GM18511 (cell line): ENCODE measurements at regions not wholly inside any gene's neighbourhood (a gene's known extent, or its start where the extent isn't known, plus 50 kb on each side); places are given as distances from the start of the nearest gene placed in this dataset.
"Not testable (repeated sequence)": the region's sequence is repeated elsewhere in the genome, so short reads cannot be mapped to it uniquely, and the experiment has no call there.

Experiments
- ATAC-seq: cut with Tn5 transposase; IDR thresholded peaks from one replicate; pipeline ENCODE4 v1.9.1; 2021; ENCODE audit warnings: mild to moderate bottlenecking, moderate library complexity; ENCODE audit not compliant: unreplicated experiment

DNA sequence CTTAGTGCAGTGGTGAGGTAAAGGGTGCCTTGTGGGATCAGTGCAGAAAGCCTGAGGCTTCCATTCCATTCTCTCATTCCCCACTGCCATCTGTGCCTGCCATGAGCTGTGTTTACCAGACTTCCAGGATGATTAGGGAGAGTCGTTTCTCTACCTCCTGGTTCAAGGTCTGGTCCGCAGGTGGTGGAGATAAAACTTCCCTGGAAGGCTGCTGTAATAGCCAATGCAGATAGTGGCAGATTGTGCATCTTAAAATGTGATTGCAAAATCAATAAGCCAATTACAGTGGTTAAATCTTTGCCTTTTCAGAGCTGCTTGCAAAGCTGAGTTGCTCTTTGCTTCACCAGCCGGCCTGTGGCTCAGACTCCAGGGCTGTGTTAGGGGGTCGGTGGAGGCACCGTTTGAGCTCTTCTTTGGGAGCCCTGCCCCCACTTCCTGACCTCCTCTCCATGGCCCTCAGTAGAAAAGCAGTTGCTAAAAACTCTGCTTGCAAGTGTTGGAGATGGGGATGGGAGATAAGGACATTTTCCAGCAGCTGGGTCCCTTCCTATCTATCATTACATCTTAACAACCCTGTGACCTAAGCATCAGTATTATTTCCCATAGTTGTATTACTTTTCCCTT, 95.2 kb upstream of the HS6ST1 start:
- no peak for ATAC-seq

DNA sequence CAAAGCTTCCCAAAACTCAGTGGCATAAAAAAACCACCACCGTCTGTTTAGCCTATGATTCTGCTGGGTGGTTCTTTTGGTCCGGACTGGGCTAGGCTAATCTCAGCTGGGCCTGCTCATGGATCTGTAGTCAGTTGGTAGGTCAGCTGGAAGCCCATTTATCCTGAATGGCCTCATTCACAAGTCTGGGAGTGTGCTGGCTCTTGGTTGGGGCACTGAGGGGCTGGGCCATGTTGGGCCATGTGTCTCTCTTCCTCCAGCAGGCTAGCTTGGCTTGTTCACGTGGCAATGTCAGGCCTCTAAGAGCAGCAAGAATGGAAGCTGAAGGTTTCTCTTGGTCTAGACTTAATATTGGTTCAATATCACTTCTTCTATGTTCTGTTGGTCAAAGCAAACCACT, 95.7 kb upstream of the HS6ST1 start:
- ATAC-seq = no peak

DNA sequence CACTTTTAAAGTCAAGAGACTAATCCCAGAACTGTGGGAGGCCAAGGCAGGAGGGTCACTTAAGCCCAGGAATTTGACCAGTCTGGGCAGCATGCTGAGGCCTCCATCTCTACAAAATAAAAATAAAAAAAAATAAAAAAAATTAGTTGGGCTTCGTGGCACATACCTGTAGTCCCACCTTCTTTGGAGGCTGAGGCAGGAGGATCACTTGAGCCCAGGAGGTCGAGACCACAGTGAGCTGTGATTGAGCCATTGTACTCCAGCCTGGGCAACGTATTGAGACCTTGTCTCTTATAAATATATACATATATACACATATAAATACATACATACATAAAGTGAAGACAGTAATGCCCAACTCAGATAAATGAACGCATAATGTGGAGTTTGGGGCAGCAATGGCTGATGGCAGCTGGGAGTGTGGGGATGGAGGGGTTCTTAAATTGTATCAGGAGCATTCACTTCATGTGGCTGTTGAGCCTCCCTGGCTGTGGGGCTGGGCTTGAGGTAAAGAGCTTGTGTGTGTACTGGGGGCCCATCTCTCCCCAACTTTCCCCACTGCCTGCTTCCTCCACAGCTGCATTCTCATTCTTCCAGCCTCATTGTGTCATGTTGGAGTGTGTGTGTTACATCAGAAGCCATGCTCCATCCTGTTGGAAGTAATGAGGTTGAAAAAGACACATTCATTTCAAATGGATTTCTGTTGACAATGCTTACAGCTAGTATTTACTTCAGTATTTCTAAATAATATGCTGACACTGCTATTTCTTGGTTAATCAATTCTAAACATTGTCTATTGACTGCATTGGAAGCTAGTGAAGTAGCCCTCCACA, 96.5 kb upstream of the HS6ST1 start:
- ATAC-seq = no peak

DNA sequence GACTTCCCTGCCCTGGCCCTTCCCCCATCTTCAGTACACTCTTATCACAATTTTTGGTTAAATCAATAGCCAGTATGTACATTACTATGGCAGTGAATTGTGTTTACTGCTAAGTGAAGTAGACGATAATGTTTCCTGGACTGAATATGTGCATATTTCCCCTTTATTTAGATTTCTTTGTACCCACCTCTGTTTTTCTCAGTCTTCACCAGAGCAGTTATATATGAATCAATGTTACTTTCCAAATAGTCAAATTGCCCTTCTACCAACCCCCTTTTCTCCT, 97.1 kb upstream of the HS6ST1 start:
- ATAC-seq = no peak

DNA sequence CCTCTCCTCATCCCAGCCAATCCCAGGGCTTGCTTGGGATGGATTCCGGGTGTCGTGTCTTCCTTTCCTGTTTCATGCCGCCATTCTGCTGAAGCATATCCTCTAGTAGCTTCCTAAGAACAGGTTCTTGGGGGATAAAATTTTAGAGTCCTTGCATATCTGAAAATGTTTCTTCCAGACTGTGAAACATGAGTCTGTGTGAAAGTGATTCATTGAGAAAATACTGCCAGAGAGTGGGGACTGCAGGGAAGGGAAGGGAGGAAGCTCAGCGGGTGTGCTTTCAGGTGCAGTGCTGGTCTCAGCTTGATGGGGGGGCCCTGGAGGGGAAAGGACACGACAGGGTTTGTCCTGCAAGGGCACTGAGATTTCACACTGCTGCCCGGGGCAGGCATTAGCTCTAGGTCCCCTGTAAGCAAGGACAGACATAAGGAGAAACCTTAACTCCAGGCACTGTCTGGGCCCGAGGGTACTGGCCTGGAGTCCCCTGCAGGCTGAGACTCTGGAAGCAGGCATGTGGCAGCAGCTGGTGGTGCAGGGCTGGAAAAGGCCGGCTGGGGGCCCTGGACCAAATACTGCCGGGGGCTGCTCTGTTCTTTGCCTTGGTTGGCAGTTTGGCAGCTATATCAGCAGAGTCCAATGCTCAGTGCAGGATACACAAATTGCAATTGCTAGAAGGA, 97.6 kb upstream of the HS6ST1 start:
- no peak for ATAC-seq

DNA sequence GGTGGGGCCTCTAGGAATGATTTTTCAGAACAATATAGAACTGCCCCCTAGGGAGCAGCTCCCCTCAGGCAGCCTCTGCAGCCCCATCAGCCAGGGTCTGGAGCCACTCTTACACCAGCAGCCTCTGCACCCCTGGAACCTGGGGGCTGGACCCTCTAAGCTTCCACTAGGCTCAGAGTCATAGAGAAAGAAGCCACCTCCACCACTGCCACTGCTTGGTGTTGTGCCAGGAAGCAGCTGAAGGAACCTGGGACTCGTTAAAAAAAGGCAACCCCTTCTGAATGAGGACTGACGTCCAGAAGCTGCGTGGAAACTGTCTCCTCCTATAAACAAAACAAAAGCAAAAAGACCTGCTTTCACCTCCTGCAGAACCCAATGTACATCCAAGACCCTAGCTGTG, 98.1 kb upstream of the HS6ST1 start:
- ATAC-seq = no peak

DNA sequence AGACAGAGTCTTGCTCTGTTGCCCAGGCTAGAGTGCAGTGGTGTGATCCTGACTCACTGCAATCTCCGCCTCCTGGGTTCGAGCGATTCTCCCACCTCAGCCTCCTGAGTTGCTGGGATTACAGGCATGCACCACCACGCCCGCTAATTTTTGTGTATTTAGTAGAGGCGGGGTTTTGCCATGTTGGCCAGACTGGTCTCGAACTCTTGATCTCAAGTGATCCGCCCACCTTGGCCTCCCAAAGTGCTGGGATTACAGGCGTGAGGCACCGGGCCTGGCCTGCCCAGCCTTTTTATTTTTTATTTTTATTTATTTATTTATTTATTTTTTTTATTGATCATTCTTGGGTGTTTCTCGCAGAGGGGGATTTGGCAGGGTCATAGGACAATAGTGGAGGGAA, 98.6 kb upstream of the HS6ST1 start:
- not testable (repeated sequence) for ATAC-seq

DNA sequence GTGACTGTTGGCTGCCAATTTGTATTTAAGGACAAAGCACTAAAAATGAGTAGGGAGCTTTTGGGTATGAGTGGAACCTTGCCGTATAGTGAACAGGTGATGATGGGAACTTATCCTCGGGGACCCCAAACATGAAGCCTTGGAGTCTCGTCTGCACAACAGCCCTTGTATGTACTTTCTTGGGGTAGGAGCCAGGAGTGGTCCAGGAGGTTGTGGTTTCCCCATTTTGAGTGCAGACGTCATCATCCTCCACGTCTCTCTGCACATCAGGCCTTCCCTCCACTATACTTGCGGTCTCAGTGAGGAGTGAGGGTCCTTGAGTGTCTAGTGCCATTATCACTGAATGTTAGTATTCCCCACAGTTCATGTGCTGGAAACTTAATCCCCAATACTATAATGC, 101.5 kb upstream of the HS6ST1 start:
- no peak for ATAC-seq

DNA sequence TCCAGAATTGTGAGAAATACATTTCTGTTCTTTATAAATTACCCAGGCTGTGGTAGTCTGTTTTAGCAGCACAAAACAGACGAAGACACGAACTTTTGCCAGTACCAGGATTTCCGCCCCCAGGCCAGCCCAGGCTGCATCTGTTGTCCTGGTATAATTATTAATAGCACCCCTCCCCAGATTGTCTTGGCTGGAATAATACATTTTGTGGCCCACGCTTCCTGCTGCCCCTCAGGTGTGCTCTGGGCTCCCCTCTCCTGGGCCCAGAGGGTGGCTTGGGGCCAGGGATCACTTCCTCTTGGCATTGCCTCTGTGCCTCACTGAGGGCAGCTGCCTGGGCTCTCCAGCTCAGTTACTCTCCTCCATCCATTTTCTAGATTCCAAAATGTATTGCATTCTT, 102.1 kb upstream of the HS6ST1 start:
- no peak for ATAC-seq

DNA sequence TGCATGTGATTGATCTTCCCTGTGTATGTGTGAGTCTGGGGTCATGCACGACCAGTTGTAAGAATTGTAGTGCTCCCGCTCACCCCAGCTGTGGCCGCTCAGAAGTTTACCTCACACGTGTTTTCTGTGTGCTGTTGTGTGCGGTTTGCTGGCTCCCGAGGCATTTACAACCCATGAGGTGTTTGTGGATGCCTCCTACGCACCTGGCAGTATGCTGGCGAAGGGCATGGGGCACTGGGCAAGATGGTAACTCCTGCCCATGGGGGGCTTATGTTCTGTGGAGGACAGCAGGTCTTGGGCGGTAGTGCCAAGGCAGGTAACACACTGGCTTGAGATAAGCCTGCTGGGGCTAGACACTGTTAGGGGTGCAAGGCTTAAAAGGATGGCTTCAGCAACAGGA, 102.6 kb upstream of the HS6ST1 start:
- ATAC-seq = no peak

DNA sequence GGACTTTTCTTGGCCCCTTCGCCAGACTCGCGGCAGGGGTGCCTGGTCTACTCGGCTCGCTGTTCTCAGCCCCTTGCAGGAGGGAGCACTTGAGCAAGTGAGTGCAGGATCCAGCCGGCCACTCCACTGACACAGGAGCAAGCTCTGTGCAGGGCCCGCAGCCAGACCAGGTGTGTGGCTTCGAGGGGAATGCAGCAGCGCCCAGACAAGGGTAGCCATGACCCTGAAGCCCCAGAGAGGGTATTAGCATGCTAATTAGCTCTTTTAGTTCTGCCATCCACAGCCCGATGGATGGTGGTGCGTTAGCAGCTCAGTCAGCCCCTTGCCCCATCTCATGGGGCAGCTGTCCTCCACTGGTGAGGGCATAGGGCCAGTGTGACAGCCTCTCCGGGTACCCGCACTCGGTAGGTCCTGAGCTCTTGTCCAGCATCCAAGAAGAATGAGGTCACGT, 103.2 kb upstream of the HS6ST1 start:
- ATAC-seq = no peak

DNA sequence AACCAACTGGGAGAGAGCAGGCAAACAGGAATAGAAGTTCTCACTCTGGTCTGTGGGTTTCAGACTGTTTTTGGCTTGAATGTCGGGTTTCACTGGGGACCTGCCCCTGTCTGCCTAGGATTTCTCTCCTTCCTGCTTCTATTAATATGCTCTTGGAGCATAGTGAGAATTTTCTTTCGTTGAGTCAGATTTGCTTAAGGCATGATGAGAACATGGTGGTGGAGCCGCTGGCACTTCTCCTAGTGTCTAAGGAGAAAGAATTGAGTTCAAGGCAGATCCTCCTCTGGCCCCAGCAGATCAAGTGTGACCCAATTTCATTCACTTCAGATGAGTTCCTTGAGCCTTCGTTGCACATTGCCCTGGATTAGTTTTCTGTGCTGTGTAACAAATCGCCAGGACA, 103.9 kb upstream of the HS6ST1 start:
- no peak for ATAC-seq

DNA sequence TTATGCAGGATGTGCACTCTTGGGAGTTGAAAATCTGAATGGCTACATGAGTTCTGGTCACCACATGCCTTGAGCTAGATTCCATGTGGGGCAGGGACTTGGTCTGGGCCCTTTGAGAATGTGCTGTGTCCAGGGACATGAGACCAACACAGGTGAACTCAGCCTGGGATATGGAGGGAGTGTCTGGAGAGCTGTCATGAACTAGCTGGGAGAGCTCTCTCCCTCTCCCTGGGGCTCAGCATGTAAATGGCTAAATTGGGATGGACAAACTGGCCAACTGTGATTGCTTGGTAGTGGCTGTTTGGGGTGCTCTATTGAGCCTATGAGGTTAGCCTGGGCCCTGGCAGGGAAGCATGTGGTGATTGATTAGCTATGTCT, 105.1 kb upstream of the HS6ST1 start:
- ATAC-seq = no peak

DNA sequence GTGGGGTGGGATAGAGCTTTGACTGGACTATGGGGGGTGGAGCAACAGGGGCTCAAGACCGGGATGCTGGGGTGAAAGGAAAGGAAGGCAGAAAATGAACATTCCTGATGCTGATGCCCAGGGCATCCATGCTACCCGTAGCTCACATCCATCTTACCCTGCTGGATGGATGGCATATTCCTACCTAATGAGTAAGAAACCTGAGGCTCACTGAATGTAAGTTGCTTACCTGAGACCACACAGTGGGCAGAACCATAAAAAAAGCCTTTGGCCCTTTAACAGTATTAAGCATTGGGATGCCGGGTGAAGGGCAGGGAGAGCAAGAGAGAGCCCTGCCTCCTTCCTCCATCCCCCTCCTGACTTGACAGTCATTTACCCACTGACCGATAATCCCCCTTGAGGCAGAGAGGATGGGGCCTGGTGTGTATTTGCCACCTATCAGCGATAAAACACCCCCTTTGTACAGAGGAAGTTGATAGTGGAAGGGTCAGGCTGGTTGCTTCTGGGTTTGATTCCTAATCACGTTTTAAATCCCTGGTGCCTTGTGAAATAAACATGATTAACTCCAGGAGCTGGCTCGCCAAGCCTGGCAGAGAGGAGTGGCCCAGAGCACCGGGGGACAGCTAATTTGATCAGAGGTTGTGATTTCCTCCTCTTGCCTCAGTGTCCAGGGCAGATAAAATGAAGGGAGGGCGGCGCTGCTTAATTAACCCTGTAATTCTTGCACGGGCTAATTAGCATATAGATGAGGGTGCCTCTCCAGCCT, 105.9 kb upstream of the HS6ST1 start:
- ATAC-seq = no peak

DNA sequence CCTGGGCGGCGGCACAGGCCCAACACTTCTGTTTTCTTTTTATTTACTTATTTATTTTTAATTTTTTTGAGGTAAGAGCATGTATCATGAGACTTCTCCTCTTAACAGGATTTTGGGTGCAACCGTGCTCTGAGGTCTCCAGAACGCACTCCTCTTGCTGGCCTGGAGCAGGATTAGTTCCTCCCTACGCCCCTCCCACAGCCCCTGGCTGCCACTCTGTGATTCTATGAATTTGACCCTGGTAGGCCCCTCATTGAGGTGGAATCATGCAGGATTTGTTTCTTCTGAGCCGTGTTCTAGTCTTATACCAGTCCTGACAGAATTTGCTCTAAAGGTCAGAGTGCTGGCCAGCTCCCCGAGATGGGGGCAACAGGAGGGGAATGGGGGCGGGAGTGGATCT, 106.5 kb upstream of the HS6ST1 start:
- no peak for ATAC-seq

DNA sequence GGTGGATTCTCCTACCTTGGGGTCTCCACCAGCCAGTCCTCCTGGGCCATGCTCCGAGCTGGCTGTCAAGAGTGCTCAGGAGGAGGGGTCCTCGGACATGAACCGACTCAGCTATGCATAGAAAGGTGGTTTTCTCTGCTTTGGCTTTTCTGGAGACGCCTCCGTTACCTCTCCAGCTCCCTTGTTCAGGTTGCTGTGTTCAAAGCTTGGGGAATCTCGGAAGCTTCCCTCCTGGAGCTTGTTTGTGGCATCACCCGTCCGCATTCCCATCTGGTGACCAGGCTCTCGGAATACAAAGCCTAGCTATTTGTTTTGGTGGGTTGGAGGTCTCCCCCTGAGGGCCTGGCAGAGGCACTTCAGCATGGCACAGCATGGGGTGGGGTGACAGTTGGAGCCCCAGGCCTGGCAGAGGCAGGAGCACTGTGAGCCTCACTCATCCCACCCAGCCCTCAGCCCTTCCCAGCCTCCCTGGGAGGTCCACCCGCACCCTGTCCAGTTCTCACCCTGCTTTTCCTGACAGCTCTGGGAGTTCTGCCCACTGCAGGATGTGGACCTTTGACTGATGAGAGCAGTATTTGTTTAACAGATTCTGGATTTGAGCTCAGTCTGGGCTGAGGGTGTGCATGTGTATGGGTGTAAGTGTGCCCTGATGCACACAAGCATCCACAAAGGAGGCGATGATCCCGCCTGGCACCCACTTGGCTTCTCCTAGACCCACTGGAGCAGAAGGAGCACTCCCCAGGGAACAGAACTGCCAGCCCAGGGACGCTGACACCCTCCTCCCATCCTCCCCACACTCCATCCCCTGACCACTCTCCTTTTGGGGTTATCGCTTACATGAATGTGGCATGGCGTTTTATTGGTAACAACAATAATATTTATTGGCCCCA, 107.3 kb upstream of the HS6ST1 start:
- ATAC-seq = no peak

DNA sequence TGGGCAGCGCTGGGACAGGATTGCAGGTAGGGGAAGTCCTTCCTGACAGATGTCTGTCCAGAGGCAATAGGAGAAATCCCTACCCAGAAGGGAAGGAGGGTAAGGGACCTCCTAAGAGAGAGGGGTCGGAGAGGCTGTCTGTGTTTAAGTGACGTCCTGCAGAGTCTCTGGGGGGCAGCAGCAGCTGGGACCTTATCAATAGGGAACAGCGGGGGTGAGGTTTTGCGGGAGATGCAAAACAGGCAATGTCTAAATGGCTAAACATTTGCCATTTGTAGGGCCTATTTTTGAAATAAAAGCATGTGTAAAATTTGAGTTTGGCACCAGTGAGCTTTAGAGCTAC, 108.7 kb upstream of the HS6ST1 start:
- ATAC-seq = no peak

DNA sequence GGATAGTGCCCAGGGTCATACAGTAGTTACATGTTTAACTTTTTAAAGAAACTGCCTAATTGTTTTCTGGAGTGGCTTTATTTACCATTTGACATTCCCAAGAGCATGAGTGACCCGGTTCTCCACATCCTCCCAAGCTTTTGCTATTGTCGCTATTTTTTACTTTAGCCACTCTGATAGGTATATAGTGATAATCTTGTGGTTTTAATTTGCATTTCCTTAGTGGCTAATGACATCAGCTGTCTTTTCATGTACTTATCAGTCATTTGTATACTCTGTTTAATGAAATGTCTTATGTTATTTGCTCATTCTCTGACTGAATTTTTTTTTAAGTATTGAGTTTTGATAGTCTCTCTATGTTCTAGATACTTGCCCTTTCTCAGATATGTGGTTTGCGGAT, 109.7 kb upstream of the HS6ST1 start:
- ATAC-seq = no peak

DNA sequence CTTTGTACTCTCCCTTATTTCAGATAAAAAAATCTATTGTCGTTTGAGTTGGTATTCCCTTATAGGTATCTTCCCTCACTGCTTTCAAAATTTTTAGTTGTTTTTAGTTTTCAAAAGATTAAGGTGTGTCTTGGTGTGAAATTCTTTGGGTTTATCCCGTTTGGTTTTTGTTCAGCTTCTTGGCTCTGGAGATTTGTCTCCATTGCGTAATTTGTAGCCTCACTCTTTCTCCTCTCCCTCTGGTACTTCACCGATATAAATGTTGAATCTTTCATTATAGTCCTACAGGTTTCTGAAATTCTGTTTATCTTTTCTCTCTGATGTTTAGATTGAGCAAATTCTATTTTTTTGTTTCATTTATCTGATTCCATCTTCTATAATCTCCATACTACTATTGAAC, 113.8 kb upstream of the HS6ST1 start:
- no peak for ATAC-seq

DNA sequence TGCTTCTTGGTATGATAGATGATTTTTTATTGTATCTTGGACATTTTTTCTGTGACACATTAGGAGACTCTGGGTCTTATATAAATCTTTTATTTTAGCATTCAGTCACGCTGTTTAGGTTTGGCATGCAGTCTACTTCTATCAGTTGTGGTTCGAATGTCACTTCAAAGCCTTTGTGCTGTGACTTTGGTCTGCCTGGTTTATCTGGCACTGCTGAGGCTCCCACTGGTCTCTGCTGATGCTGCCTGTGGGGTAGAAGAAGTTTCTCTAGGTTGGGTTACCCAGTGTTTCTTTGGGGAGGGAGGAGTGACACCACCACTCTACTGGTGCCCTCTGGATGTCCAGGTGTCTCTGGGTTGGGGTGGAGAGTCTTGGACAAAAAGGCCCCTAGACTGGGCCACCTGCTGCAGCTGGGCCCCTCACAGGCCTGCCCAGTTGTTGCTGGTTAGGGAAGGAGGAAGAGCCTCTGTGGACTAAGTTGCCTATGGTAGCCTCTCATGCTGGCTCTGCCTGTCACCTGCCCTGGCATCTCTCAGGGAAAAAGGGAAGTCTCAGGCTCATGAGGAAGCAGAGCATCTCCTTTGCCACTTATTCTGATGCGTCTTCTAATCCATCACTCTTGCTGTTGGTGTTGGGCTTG, 115.4 kb upstream of the HS6ST1 start:
- ATAC-seq = no peak
